ENCODE measurements at regions not wholly inside any gene's neighbourhood (a gene's known extent, or its start where the extent isn't known, plus 50 kb on each side); places are given as distances from the start of the nearest gene placed in this dataset.

- no peak for DNase-seq (ENCODE audit: insufficient read length, low spot score)
- no peak for FAIRE-seq
- TF ChIP-seq, protein P1, sequence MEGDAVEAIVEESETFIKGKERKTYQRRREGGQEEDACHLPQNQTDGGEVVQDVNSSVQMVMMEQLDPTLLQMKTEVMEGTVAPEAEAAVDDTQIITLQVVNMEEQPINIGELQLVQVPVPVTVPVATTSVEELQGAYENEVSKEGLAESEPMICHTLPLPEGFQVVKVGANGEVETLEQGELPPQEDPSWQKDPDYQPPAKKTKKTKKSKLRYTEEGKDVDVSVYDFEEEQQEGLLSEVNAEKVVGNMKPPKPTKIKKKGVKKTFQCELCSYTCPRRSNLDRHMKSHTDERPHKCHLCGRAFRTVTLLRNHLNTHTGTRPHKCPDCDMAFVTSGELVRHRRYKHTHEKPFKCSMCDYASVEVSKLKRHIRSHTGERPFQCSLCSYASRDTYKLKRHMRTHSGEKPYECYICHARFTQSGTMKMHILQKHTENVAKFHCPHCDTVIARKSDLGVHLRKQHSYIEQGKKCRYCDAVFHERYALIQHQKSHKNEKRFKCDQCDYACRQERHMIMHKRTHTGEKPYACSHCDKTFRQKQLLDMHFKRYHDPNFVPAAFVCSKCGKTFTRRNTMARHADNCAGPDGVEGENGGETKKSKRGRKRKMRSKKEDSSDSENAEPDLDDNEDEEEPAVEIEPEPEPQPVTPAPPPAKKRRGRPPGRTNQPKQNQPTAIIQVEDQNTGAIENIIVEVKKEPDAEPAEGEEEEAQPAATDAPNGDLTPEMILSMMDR (IDR thresholded peaks at IDR 0.05; ENCODE audit: insufficient read depth, missing control alignments), result no peak
These were observed 160.9 kb downstream of the OAT start for GRCh38 chr10:124257781-124258180.

DNA sequence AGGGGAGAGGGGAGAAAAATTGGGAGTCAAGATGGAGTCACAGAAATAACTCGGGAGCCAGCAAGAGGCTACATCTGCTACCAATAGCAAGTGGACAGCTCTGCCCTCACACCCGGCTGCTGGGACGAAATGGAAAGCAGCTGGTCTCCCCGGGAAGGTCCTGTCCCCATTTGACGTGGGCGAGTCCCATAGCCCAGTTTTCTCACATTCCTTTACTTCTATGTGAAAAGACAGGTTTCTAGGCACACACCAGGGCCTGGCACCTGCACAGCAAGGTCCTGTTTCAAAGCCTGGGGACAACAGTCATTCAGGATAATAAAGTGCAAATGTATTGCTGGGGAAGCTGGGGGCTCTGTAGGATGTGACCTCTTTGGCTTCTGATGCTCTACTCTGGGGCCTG is 162.6 kb downstream of the OAT start:
- FAIRE-seq, result no peak
- no peak for DNase-seq (ENCODE audit: insufficient read length, low spot score)
- TF ChIP-seq, protein P1 (IDR thresholded peaks at IDR 0.05; ENCODE audit: insufficient read depth, missing control alignments), result no peak

- TF ChIP-seq, protein P1 (IDR thresholded peaks at IDR 0.05; ENCODE audit: insufficient read depth, missing control alignments), result no peak
- FAIRE-seq (no peak), DNase-seq (ENCODE audit: insufficient read length, low spot score) (no peak)
These were observed 162.2 kb upstream of the CHST15 start for GRCh38 chr10:124255556-124255955.

- FAIRE-seq (no peak), DNase-seq (ENCODE audit: insufficient read length, low spot score) (no peak)
- TF ChIP-seq, protein P1 (IDR thresholded peaks at IDR 0.05; ENCODE audit: insufficient read depth, missing control alignments), result no peak
These were observed 161.1 kb upstream of the CHST15 start for GRCh38 chr10:124254490-124254889.

DNA sequence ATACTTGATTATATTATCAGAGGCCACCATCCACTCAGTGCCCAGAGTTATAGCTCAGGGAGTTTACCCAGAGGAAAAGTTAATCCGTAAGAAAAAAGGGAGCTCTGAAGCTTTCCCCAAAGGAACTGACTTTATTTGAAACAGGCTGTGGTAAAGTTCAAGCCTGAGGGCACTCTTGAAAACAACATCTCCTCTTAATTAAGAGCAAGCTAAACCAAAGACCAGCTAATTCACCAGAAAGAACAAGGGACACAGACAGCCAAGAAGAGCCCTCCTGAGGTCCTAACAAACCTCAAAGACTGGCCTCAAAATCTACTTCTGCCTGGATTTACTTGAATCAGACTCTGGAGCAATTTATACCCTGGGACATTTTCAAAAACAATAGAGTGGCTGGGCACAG is 159.6 kb upstream of the CHST15 start:
- DNase-seq (ENCODE audit: insufficient read length, low spot score) (no peak), FAIRE-seq (no peak)
- TF ChIP-seq, protein P1 (IDR thresholded peaks at IDR 0.05; ENCODE audit: insufficient read depth, missing control alignments), result no peak

DNA sequence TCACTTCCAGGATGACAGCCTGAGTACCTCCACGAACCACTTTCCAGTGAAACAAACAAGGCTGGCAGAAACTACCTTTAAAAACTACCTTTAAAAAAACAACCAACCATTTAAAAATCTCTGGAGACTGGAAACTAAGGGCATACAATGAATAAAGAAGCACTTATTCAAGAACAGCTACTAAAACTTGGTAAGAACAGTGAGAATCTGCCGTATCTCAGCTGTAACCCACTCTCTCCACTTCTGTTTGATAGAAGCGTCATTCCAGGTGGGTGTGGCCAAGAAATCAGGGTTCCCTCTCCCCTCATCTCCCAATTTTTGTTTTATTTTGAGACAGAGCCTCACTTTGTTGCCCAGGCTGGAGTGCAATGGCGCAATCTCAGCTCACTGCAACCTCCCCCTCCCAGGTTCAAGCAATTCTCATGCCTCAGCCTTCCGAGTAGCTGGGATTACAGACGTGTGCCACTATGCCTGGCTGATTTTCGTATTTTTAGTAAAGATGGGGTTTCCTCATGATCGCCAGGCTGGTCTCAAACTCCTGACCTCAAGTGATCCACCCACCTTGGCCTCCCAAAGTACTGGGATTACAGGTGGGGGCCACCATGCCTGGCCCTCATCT is 158.8 kb upstream of the CHST15 start:
- FAIRE-seq, result no peak

More for the DNA sequence above, 158.8 kb upstream of the CHST15 start:
- DNase-seq (ENCODE audit: insufficient read length, low spot score), result no peak
- TF ChIP-seq, protein P1 (IDR thresholded peaks at IDR 0.05; ENCODE audit: insufficient read depth, missing control alignments), result no peak

Data from D721Med (cell line).